Chondrocyte (in vitro differentiated cells): ENCODE measurements at regions not wholly inside any gene's neighbourhood (a gene's known extent, or its start where the extent isn't known, plus 50 kb on each side); places are given as distances from the start of the nearest gene placed in this dataset.
A peak's percentile ranks its signal among the peaks of the same experiment; 100 is the strongest.
"Not testable (repeated sequence)": the region's sequence is repeated elsewhere in the genome, so short reads cannot be mapped to it uniquely, and the experiment has no call there.

Source experiments
- DNase-seq: peaks from one replicate; pipeline ENCODE4 v3.0.0; 2021; ENCODE audit warnings: mixed read lengths, low spot score
- H3K27ac Mint-ChIP-seq: one replicate; pipeline ENCODE4 v1.8.0; 2021; ENCODE audit warnings: mild to moderate bottlenecking, moderate library complexity, mixed read lengths; ENCODE audit not compliant: unreplicated experiment
- H3K27me3 Mint-ChIP-seq: 2 replicates; pipeline ENCODE4 v1.8.0; 2021; ENCODE audit warnings: low read depth, mixed read lengths
- H3K36me3 Mint-ChIP-seq: 2 replicates; pipeline ENCODE4 v1.8.0; 2021; ENCODE audit warnings: low read depth, mixed read lengths
- H3K4me1 Mint-ChIP-seq: 2 replicates; pipeline ENCODE4 v1.8.0; 2021; ENCODE audit warnings: low read depth, mild to moderate bottlenecking, mixed read lengths
- H3K4me3 Mint-ChIP-seq: one replicate; pipeline ENCODE4 v1.8.0; 2021; ENCODE audit warnings: mild to moderate bottlenecking, moderate library complexity, mixed read lengths; ENCODE audit not compliant: unreplicated experiment
- H3K9me3 Mint-ChIP-seq: 2 replicates; pipeline ENCODE4 v1.8.0; 2021; ENCODE audit warnings: low read depth, mixed read lengths
- CTCF ChIP-seq: fragments of 200-600 bp; sonication (generic); IDR thresholded peaks from 2 replicates; pipeline ENCODE4 v1.5.0; 2021; ENCODE audit warnings: antibody characterized with exemption, mild to moderate bottlenecking, moderate library complexity

- H3K9me3 Mint-ChIP-seq, result peaks cover 11% of the 10 kb centered on the region
- no peak for DNase-seq
- no peaks in the 10 kb centered on the region for H3K36me3 Mint-ChIP-seq
- H3K4me1 Mint-ChIP-seq, result no peaks in the 10 kb centered on the region
- no peak overlapping the region for H3K27ac Mint-ChIP-seq
- H3K27me3 Mint-ChIP-seq, result no peaks in the 10 kb centered on the region
- peak; percentile 78 for TF ChIP-seq CTCF
- H3K4me3 Mint-ChIP-seq, result no peak overlapping the region
Measured at GRCh38 chrX:80578517-80579105, 158.4 kb downstream of the TENT5D start.

- H3K4me1 Mint-ChIP-seq, H3K4me3 Mint-ChIP-seq, H3K27me3 Mint-ChIP-seq, H3K36me3 Mint-ChIP-seq, H3K27ac Mint-ChIP-seq: not testable (repeated sequence)
- peak; percentile 67 for DNase-seq
- H3K9me3 Mint-ChIP-seq, result peaks cover 20% of the 10 kb centered on the region
Measured at GRCh38 chrX:80590992-80591391, 170.7 kb downstream of the TENT5D start.

- no peaks in the 10 kb centered on the region for H3K4me1 Mint-ChIP-seq
- no peak overlapping the region for H3K27ac Mint-ChIP-seq
- H3K36me3 Mint-ChIP-seq, result no peaks in the 10 kb centered on the region
- no peaks in the 10 kb centered on the region for H3K27me3 Mint-ChIP-seq
- peaks cover 8% of the 10 kb centered on the region for H3K9me3 Mint-ChIP-seq
- DNase-seq, result no peak
- no peak for TF ChIP-seq CTCF
- no peak overlapping the region for H3K4me3 Mint-ChIP-seq
Measured at GRCh38 chrX:80602036-80602860, 182.0 kb downstream of the TENT5D start.
